NCI-H345 treated with DMSO at 0.1 percent for 48 hours (cell line): ENCODE measurements at regions not wholly inside any gene's neighbourhood (a gene's known extent, or its start where the extent isn't known, plus 50 kb on each side); places are given as distances from the start of the nearest gene placed in this dataset.

Source experiments
- DNase-seq: peaks from one replicate; lab custom pipeline; 2025; ENCODE audit not compliant: unreplicated experiment; lab: John Stamatoyannopoulos, UW

- DNase-seq, result no peak
Measured at GRCh38 chr1:17877316-17877715, 122.2 kb downstream of the ACTL8 start.

GRCh38 chr1:17877896-17878295, 122.8 kb downstream of the ACTL8 start:
- no peak for DNase-seq

- no peak for DNase-seq
Measured at GRCh38 chr1:17878837-17879236, 123.7 kb downstream of the ACTL8 start.

GRCh38 chr1:17880449-17880848, 125.3 kb downstream of the ACTL8 start:
- DNase-seq, result no peak

GRCh38 chr1:17881761-17882160, 126.6 kb downstream of the ACTL8 start:
- no peak for DNase-seq

- DNase-seq, result no peak
Measured at GRCh38 chr1:17883136-17883535, 128.0 kb downstream of the ACTL8 start.

GRCh38 chr1:17883662-17884395, 128.7 kb downstream of the ACTL8 start:
- DNase-seq, result no peak

- DNase-seq, result no peak
Measured at GRCh38 chr1:17885663-17886320, 130.7 kb downstream of the ACTL8 start.

GRCh38 chr1:17886386-17886785, 131.3 kb downstream of the ACTL8 start:
- no peak for DNase-seq

GRCh38 chr1:17886838-17887441, 131.8 kb downstream of the ACTL8 start:
- no peak for DNase-seq

GRCh38 chr1:17887661-17888371, 132.7 kb downstream of the ACTL8 start:
- no peak for DNase-seq

- no peak for DNase-seq
Measured at GRCh38 chr1:17890056-17890814, 135.1 kb downstream of the ACTL8 start.

GRCh38 chr1:17890815-17891191, 135.7 kb downstream of the ACTL8 start:
- no peak for DNase-seq

GRCh38 chr1:17891205-17892110, 136.3 kb downstream of the ACTL8 start:
- DNase-seq, result no peak

GRCh38 chr1:17892225-17892624, 137.1 kb downstream of the ACTL8 start:
- peak; percentile 35 for DNase-seq

- DNase-seq, result no peak
Measured at GRCh38 chr1:17892851-17893250, 137.7 kb downstream of the ACTL8 start.

GRCh38 chr1:17893891-17894631, 138.9 kb downstream of the ACTL8 start:
- DNase-seq, result no peak

- DNase-seq, result no peak
Measured at GRCh38 chr1:17895401-17895800, 140.3 kb downstream of the ACTL8 start.

- no peak for DNase-seq
Measured at GRCh38 chr1:17895986-17896385, 140.9 kb downstream of the ACTL8 start.
